ENCODE measurements at regions not wholly inside any gene's neighbourhood (a gene's known extent, or its start where the extent isn't known, plus 50 kb on each side); places are given as distances from the start of the nearest gene placed in this dataset.
"Not testable (repeated sequence)": the region's sequence is repeated elsewhere in the genome, so short reads cannot be mapped to it uniquely, and the experiment has no call there.

GRCh38 chr2:146376511-146377064, 1468.2 kb upstream of the ACVR2A start:
- intact Hi-C loops (cut with DNase I): no loop called here
- Histone ChIP-seq H3K27ac (no peak overlapping the region), H3K4me3 (no peak overlapping the region), H3K4me1 (ENCODE audit: insufficient read depth) (no peaks in the 10 kb centered on the region), H3K9me3 (no peaks in the 10 kb centered on the region), H3K27me3 (no peaks in the 10 kb centered on the region), H3K36me3 (no peaks in the 10 kb centered on the region)
- no peak for DNase-seq
- 72 to 74% (median 74%) methylated on average over 4 of the region's 4 CpGs for WGBS, 3 donors
- TF ChIP-seq POLR2A (IDR thresholded peaks at IDR 0.05): no peak
- TF ChIP-seq EP300 (IDR thresholded peaks at IDR 0.05): no peak
- no peak for TF ChIP-seq CTCF (IDR thresholded peaks at IDR 0.05)

GRCh38 chr2:146374505-146374904, 1470.3 kb upstream of the ACVR2A start:
- Histone ChIP-seq H3K36me3 (no peaks in the 10 kb centered on the region), H3K4me1 (ENCODE audit: insufficient read depth) (no peaks in the 10 kb centered on the region), H3K27ac (no peak overlapping the region), H3K27me3 (no peaks in the 10 kb centered on the region), H3K4me3 (no peak overlapping the region), H3K9me3 (no peaks in the 10 kb centered on the region)
- no peak for DNase-seq
- intact Hi-C loops (cut with DNase I): no loop called here
- TF ChIP-seq CTCF (IDR thresholded peaks at IDR 0.05) (no peak), POLR2A (IDR thresholded peaks at IDR 0.05) (no peak), EP300 (IDR thresholded peaks at IDR 0.05) (no peak)
- 85 to 89% (median 88%) methylated on average over 1 of the region's 1 CpG for WGBS, 3 donors

GRCh38 chr2:146371364-146371763, 1473.5 kb upstream of the ACVR2A start:
- DNase-seq; H3K4me1 ChIP-seq (ENCODE audit: insufficient read depth); H3K27ac ChIP-seq; H3K4me3 ChIP-seq; H3K9me3 ChIP-seq; H3K27me3 ChIP-seq; intact Hi-C loops (cut with DNase I); H3K36me3 ChIP-seq: not testable (repeated sequence)
- 87 to 96% (median 96%) methylated on average over 1 of the region's 1 CpG for WGBS, 3 donors

- H3K4me3 ChIP-seq: no peak overlapping the region
- no peaks in the 10 kb centered on the region for H3K27me3 ChIP-seq
- no peaks in the 10 kb centered on the region for H3K4me1 ChIP-seq (ENCODE audit: insufficient read depth)
- no peaks in the 10 kb centered on the region for H3K36me3 ChIP-seq
- no peak for DNase-seq
- intact Hi-C loops (cut with DNase I): no loop called here
- TF ChIP-seq CTCF (IDR thresholded peaks at IDR 0.05): no peak
- TF ChIP-seq EP300 (IDR thresholded peaks at IDR 0.05): no peak
- TF ChIP-seq POLR2A (IDR thresholded peaks at IDR 0.05): no peak
- no peak overlapping the region for H3K27ac ChIP-seq
- no peaks in the 10 kb centered on the region for H3K9me3 ChIP-seq
These were observed 1474.0 kb upstream of the ACVR2A start for GRCh38 chr2:146370826-146371225.

GRCh38 chr2:146366276-146366675, 1478.6 kb upstream of the ACVR2A start:
- H3K9me3 ChIP-seq: no peaks in the 10 kb centered on the region
- no peaks in the 10 kb centered on the region for H3K4me1 ChIP-seq (ENCODE audit: insufficient read depth)
- intact Hi-C loops (cut with DNase I): no loop called here
- no peaks in the 10 kb centered on the region for H3K27me3 ChIP-seq
- no peaks in the 10 kb centered on the region for H3K36me3 ChIP-seq
- DNase-seq: no peak
- no peak for TF ChIP-seq EP300 (IDR thresholded peaks at IDR 0.05)
- no peak for TF ChIP-seq CTCF (IDR thresholded peaks at IDR 0.05)
- no peak for TF ChIP-seq POLR2A (IDR thresholded peaks at IDR 0.05)
- H3K27ac ChIP-seq: no peak overlapping the region
- no peak overlapping the region for H3K4me3 ChIP-seq
